HG02938 (cell line): ENCODE measurements at regions not wholly inside any gene's neighbourhood (a gene's known extent, or its start where the extent isn't known, plus 50 kb on each side); places are given as distances from the start of the nearest gene placed in this dataset.
A peak's percentile ranks its signal among the peaks of the same experiment; 100 is the strongest.

Source experiments
- ATAC-seq: cut with Tn5 transposase; IDR thresholded peaks from one replicate; pipeline ENCODE4 v1.9.1; 2021; ENCODE audit warnings: mild to moderate bottlenecking, moderate library complexity; ENCODE audit not compliant: unreplicated experiment

DNA sequence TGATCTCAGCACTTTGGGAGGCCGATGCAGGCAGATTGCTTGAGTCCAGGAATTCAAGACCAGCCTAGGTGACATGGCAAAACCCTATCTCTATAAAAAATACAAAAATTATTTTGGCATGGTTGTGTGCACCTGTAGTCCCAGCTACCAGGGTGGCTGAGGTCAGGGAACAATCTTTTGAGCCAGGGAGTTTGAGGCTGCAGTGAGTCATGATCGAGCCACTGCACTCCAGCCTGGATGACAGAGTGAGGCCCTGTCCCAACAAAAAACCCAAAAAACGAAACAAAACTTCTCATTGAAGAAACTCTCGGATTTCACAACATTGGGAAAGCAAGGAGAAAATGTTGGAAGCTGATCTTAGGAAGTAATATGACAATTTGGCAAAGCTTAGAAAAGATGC lies 317.3 kb upstream of the MGAT5 start:
- no peak for ATAC-seq

DNA sequence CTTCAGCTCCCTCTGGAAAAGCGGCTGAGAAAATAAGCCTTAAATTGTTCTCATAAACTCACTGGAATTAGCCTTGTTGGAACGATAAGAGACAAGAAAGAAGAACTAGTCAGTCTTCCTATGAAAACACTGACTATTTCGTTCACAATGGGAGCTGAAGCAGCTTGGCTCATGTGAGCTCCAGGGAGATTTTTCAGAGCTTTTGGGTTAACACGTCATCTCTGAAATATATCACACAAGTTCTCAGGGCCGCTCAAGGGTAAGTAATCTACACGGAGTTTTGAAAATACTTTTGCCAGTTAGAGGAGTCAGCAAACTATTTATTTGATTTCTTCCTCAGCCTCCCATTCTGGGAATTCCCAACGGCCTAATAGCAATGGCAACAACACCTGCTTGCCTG lies 316.2 kb upstream of the MGAT5 start:
- no peak for ATAC-seq

DNA sequence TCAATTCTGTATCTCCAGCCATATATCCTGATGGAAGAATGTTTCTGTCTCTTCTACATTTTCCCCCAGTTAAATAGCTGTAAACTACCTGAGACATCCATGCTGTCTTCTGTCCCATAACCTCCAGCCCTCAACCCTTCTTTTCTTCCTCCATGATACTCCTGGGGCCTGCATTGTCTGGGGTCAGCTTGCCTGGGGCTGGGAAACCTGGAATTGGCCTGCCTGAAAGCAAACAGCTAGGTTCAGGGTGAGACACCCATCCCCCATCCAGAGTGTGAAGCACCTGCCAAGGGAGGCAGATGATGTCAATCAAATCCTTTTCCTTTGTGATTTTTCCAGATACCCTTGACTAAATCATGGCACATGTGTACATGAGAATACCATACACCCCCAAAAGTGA lies 313.7 kb upstream of the MGAT5 start:
- no peak for ATAC-seq

DNA sequence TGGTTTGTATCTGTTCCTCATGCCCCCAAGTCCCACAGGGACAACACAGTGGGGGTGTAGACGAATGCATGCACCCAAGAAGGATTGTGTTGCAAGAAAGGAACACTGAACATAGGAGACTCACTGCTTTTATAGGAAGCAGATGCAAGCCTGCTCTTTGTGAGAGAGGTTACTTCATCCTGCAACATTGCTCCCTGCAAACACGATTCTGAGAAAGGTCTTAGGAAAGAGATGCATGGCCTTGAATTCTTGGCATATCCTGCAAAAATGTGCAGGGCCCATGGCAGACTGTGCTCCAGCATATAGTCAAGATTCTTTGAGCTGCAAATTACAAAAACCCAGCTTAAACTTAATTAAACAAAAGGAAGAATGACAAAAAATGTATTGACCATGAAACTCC lies 312.2 kb upstream of the MGAT5 start:
- ATAC-seq: no peak

DNA sequence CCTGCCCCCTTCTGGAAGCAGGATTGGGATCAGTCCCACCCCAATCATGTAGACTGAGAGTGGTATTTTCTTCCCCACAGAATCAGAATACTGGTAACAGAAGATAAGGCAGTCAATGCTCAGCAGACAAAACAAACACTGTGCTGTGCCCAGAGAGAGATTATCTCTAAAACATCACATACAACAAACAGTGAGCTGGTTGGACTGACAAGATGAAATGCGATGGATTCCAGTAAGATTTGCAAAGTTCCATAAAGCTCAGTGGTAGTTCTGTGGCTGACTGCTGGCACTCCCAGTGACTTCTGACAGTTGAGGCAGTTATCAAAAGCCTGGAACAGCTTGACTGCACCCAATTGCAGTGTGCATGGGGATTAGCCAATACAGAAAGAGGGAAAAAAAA lies 311.5 kb upstream of the MGAT5 start:
- ATAC-seq: no peak

DNA sequence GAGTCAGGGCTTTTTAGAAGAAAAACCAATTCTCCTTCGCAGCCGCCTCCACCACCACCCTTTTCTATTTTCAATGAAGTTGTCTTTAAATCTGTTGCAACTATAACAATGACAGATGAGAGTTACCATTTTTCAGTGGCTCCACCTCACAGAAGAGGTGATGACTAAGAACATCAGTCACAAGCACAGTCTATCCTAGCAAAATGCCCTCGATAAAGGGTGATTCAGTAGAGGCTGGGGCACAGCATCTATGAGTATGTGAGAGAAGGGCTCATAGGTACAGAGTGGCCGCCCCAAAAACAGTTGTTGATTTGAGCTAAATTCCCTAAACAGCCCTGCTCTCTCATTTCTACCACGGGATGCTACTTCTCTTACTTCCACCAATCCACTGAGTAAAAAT lies 310.8 kb upstream of the MGAT5 start:
- no peak for ATAC-seq

DNA sequence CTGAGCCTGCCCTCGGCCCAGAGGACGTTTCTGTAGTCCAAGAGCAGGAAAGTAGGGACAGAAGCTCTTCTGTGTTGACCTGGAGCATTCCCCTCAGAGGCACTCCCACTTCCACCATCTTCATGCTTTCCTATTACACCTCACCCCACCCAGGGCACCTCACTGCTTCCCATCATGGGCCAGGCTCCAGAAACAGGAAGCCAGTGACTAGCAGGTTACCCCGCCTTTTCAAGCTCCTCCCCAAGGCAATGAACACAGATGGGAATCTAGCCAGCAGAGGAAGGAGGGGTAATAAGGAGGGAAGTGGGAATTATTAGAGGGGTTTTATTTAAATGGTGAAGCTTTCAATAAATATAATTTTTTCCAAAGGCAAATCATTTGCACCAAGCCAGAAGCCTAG lies 308.8 kb upstream of the MGAT5 start:
- ATAC-seq: no peak

DNA sequence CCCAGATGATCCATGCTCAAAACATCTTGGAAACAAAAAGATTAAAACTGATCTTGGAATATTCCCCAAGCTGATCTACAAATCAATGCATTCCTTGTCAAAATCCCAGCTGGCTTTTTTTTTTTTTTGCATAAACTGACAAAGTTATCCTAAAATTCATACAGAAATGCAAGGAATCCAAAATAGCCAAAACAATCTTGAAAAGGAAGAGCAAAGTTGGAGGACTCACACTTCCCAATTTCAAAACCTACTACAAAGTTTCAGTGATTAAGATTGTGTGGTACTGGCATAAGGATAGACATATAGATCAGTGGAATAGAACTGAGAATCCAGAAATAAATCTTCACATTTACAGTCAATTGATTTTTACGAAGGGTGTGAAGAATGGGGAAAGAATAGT lies 306.8 kb upstream of the MGAT5 start:
- ATAC-seq: no peak

DNA sequence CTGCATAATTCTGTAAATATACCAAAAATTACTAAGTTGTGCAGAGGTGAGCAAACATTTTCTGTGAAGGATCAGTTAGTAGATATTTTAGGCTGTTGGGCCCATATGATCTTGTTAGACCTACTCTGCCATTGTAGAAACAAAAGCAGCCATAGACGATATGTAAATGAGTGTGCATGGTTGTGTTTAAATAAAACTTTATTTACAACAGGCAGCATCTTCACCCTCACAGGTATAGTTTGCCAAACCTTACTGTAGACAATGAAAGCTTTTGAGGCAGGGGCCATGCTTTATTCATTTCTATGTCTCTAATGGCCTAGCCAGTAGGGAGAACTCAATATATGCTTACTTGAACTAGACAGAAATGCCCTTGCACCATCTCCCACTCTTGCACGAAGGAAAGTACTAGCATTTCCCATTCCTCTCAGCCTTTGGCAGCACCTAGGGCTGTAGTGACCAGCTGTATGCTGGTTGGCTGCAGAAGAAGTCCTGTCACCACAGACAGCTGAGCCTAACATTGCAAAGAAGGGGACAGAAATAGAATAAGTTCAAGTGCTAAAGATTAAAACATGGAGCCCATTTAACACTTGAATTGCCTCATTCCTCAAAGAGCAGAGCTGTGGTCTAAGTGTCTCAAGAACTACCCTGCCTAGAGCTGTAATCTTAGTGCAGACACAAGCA lies 305.1 kb upstream of the MGAT5 start:
- ATAC-seq: no peak

DNA sequence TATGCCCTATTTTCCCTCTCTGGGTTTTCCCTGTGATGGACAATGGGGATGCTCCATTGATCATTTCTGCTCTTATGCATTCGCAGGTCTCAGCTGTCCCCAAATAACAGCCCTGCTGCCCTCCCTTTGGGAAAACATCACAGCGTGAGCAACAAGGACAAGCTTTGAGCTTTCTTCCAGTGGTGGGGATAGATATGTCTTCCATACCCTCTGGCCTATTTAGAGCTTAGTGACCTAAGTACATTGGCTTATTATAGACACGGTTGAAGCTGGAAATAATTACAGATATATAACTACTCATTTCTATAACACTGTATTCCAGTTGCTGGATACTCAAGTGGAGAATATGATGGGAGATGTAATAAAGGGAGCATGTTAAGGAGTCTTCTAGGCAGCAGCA lies 304.3 kb upstream of the MGAT5 start:
- ATAC-seq: no peak

DNA sequence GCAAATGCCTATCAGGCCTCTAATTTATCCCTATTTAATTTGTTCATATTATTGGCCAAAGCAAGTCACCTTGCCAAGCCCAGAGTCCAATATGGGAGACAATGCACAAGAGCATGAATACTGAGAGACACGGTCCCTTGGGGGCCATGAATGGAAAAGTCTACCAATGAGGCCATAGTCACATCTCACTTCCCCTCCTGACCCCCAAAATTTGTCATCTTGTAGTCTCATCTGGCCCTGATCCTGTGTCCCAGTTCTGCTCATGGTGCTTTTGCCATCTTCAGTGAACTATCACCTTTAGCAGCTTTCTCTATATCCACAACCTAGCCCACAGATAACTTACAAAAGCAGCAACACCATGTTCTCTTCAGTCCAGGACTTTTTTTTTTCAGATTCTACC lies 302.7 kb upstream of the MGAT5 start:
- ATAC-seq: no peak

DNA sequence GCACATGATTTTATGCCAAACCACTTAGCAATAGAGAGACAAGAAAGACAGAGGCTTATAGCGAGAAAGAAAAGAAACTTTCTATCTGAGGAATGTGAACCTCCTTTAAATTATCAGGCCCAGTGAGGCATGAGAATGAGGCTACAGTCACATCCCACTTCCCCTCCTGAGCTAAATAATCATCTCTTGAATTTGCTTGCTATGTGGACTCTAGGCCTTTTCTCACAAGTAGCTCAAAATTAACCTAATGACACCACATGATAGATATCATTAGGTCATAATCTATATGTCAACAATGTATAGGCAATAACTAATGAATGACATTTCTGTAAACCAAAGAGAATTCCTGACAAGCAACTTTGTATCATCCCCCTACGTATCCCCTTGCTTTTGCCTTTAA lies 301.5 kb upstream of the MGAT5 start:
- ATAC-seq: peak; percentile 38

DNA sequence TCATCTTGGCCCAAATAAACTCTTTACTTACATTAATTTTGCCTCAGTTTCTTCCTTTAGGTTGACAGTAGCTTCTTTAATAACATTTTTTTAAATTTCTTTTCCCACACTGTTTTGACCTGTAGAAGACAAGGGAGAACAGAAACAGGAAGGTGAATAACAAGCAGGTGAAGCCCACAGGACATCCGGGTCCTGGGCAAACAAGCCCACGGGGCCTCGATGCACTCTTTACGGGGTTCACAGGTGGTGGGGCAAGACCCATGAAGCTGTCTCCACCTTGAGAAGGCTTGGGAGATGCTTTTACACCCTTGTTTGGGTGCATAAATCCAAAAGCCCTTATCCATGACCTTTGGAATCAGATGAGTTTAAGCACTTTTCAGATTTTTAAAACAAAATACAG lies 301.0 kb upstream of the MGAT5 start:
- no peak for ATAC-seq

DNA sequence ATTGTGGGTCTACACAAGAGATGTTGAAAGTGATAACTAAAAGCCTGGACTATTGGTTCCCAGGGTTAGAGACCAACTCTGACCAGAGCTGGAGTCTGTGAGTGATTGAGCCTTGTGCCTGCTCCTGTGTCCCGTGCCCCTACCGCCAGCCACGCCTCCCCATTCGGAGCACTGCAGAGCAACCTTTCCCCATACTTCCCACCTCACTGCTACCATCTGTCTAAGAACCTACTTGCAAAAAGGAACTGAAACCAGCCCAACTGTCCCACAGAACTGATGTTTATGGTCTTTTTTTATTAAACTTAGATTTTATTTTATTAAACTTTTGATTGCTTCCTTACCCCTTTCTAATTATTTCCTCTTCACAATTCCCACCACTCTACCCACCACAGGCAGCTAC lies 300.3 kb upstream of the MGAT5 start:
- no peak for ATAC-seq

DNA sequence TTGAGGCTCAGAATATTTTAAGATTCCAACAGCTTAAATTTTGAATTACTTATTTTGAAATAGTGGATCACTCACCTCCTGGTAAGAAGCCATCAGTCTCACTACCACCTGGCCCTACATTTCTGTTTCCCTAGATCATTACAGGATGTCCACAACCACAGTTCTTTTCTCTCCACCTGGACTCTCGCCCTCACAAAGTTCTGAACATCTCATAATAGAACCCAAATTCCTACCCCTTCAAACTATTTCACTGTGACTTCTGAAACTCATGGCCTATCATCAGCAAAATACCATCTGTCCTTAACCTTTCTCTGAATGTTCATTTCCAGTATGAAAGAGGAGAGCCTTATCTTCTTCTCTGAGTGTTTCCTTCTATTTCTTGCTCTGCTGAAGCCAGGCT lies 299.2 kb upstream of the MGAT5 start:
- no peak for ATAC-seq

DNA sequence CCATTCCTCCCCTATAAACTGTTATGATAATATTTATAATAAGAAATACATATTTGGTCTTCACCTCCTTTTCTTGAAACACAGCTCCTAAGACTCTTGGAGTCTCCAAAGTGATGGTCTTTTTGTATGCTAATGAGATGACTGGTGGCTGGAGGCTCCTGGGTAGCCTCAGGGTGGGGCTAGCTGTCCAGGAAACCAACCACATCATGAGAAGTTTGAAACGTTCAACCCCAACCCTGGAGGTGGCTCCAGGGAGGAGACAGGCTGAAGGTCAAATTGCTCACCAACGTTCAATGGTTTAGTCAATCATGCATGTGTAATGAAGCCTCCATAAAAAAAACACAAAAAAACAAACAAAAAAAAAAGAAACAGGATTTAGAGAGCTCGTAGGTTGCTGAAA lies 298.7 kb upstream of the MGAT5 start:
- no peak for ATAC-seq

DNA sequence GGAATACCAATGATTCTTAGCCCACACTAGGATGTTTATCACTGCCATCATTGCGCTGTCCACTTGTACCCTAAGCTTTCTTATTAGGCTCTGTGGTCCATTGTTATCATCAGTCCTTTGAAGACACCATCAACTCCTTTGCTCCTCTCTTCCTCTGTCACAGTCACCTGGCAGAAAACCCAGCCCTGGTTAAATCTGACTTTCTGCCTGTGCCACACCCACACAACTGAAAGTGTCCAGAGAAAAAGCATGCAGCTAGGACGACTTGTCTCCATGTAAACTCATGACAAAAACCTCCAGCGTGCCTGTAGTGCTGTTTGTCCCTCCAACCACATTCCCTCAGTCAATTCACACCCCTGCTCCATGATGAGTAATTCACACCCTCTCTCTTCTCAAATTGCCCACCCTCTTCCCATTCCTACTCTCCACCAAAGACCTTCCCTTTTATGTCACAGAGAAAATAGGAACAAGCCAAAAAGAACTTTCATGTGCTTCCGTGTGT lies 297.4 kb upstream of the MGAT5 start:
- ATAC-seq: no peak

DNA sequence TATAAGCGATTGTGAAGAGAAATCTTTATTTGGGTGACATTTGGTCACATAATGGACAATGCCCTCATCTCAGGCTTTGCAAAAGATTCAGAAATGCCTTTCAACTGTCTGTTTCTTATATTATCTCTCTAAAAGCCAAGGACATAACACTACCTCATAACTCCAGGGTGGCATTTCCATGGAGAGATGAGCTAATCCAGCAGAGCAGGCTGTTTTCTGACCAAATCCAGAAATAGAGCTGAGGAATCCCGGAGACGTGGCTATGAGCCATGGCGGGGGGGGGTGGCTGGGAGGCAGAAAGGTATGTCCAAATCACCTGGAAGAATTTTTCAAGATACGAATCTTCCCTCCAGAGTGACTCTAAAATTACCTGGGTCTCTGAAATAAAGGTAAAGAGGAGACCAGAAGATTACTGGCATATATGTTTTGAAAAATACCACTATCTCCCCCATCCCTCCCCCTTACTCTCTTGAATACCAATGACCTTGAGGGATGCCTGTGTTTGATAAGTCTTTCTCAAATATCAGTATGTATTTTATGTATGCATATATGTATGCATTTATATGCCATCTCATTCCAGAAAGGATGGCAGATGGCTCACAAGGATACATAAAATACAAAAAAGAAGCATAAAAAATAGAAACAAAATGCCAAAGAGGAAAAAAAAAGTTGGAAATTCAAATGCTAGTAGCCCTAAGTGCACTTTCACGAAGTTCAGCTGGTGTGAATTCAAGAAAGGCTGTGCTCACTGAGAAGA lies 296.0 kb upstream of the MGAT5 start:
- ATAC-seq: no peak

DNA sequence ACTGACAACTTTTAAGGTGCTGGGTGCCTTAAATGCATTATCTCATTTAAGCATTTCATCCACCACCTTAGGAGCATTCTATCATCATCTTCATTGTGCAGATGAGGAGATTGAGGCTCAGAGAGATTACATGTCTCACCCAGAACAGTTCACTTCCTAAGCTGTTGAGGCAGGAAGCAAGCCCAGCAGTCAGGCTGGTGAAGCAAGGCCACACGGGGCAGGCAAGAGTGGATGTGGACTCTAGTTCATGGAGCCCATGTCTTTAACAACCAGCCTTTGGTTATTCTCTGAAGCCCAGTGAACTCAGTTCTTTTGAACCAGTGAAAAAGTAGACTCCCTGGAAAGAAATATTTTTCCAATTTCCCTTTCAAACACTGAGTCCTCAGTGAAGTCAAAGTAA lies 294.8 kb upstream of the MGAT5 start:
- no peak for ATAC-seq

DNA sequence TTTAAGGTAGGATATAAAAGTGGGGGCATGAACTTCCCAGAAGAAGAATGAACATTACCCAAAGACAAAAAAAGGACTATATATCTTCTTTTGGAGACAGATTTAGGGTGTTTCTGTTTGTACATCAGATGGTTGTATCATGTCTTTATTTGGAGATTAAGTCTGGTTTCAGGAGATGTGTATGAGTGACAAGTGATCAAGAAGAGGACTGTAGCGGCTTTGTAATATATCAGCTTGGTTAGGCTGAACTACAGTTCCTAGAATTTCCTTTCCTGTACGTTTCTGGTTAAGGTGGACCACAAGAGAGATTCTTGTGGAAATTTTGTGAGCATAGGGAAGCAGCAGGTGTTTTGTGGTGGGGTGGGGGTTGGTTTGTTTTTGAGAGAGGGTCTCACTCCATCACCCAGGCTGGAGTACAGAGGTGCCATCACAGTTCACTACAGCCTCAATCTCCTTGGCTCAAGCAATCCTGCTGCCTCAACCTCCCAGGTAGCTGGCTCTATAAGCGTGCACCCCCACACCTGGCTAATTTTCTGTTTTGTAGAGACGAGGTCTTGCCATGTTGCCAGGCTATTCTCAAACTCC lies 287.1 kb upstream of the MGAT5 start:
- no peak for ATAC-seq

DNA sequence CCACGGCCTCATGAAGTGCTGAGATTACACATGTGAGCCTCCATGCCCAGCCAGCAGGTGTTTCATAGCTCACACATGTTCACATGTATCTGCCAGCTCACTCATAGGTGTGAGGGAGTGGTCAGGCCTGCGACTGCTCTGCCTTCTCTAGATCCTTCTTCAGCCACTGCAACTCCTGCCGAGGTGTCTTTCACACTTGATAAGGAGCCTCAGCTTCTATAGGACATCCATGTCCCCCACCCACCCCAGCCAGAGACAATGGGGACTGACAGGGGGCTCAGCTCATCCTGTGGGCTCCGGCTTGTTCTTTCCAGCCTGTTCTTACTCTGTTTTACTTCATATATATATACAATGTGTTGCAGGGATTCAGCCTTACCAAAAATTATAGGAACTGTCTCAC lies 286.5 kb upstream of the MGAT5 start:
- no peak for ATAC-seq

DNA sequence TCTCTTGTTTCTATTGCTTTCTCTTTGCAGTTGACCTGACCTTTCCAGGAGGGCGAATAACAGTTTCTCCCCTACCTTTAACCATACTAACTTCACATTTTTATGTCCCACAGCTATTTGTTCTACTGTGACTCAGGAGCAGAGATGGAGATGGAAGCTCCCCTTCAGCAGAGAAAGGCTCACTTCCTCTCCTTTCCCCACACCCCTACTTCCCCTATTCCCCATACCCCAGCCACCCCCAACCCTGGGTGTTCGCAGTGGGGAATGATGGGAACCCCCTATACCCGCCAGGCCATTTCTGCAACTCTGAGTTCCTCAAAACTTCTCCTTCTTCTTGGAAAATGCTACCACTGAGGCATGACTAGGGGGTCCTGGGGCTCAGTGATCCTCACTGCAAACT lies 285.4 kb upstream of the MGAT5 start:
- ATAC-seq: no peak
